Stimulated activated CD8-positive, alpha-beta memory T cell treated with anti-CD3 and anti-CD28 coated beads, Interleukin-4, amount 100 ng/mL, for 48 hours (primary cell): ENCODE measurements at regions not wholly inside any gene's neighbourhood (a gene's known extent, or its start where the extent isn't known, plus 50 kb on each side); places are given as distances from the start of the nearest gene placed in this dataset.
"Not testable (repeated sequence)": the region's sequence is repeated elsewhere in the genome, so short reads cannot be mapped to it uniquely, and the experiment has no call there.

Experiments used
- DNase-seq: peaks from one replicate; pipeline ENCODE4 v3.0.0-alpha.2; 2020

- no peak for DNase-seq
These were observed 128.4 kb downstream of the AKAP11 start for GRCh38 chr13:42400188-42400833.

- no peak for DNase-seq
These were observed 129.4 kb downstream of the AKAP11 start for GRCh38 chr13:42401376-42401775.

- peak; percentile 77 for DNase-seq
These were observed 133.9 kb downstream of the AKAP11 start for GRCh38 chr13:42405665-42406390.

DNA sequence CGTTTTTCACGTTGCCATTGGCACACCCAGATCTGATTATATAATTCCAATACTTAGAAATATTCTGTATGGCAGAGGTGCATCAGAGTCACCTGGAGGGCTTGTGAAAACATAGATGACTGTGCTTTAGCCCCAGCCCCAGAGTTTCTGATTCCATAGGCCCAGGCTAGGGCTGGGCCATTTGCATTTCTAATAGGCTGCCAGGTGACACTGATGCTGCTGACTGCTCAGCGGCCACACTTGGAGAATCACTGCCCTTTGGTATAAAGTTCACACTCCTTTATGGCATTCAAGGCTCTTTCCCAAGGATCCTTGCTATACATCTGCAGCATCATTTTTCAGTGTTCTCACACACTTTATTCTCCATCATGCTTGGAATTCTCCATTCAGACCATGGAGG is 137.1 kb downstream of the AKAP11 start:
- DNase-seq = no peak

DNA sequence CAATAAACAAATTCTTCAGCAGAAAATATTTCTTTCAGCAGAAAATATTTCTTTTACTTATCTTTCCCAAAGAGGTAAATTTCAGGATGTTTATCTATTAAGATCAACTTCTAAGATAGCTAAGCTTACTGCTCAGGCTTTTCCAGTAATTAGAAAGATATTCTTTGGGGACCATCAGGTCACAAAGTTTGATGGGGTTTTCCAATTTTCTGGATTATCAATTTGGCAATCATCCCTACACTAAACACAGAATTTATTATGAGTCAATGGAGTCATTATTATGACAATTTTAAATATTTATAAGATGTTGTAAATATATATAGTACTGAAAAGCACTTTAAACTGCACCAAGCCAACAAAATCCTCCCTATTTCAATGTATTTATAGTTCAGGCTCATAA is 137.6 kb downstream of the AKAP11 start:
- no peak for DNase-seq

- DNase-seq = no peak
These were observed 141.0 kb downstream of the AKAP11 start for GRCh38 chr13:42412812-42413483.

- no peak for DNase-seq
These were observed 141.5 kb downstream of the AKAP11 start for GRCh38 chr13:42413484-42413815.

DNA sequence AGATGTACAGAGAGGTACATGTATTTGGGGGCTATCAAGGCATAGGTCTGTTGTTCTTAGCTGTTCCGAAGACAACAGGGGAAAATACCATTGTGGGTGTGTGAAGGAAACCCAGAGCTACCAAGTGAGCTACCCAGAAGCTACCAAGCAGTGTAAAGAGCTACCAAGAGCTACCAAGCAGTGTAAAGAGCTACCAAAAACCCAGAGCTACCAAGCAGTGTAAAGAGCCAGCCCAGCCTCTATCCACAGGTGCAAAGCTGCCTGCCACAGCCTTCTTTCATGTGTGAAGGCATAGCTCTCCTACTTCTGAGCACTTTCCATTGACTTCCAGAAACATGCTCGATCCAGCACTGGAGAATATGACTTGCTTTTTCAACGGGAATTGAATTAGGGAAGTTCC is 145.7 kb downstream of the AKAP11 start:
- no peak for DNase-seq

GRCh38 chr13:42418184-42418583 is 146.2 kb downstream of the AKAP11 start:
- no peak for DNase-seq

GRCh38 chr13:42420304-42420703 is 148.4 kb downstream of the AKAP11 start:
- DNase-seq = peak; percentile 81

DNA sequence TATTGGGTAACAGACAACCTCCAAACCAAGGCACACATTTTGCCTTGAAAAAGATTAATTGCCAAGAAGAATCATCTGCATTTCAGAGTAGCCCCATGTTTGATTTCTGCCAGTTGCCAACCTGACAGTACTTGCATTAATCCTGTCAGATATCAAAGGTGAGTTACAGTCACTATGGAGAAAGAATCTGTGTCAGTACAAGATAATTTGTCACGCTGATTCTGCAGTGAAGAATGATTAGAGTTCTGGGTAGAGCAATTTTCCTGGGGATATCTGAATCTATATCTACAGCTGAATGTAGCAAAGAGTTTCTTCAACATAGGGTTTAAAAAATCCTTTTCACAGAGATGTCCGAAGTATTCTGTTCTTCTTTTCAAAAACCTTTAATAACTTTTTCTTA is 150.7 kb downstream of the AKAP11 start:
- no peak for DNase-seq

- DNase-seq = no peak
These were observed 149.8 kb upstream of the TNFSF11 start for GRCh38 chr13:42424182-42424581.

GRCh38 chr13:42445354-42445753 is 128.6 kb upstream of the TNFSF11 start:
- DNase-seq = no peak

- not testable (repeated sequence) for DNase-seq
These were observed 127.4 kb upstream of the TNFSF11 start for GRCh38 chr13:42446597-42446996.

DNA sequence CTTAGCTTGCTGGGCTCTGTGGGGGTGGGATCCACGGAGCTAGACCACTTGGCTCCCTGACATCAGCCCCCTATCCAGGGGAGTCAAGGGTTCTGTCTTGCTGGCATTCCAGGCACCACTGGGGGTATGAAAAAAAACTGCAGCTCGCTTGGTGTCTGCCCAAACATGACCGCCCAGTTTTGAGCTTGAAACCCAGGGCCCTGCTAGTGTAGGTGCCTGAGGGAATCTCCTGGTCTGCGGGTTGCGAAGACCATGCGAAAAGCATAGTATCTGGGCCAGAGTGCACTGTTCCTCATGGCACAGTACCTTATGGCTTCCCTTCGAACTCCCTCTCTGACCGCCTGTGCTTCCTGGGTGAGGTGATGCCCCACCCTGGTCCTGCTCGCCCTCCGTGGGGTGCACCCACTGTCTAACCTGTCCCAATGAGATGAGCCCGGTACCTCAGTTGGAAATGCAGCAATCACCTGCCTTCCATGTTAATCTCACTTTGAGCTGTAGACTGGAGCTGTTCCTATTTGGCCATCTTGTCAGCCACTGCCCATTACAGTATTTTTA is 120.8 kb upstream of the TNFSF11 start:
- no peak for DNase-seq

GRCh38 chr13:42454749-42455148 is 119.2 kb upstream of the TNFSF11 start:
- no peak for DNase-seq

- no peak for DNase-seq
These were observed 115.8 kb upstream of the TNFSF11 start for GRCh38 chr13:42458193-42458592.

DNA sequence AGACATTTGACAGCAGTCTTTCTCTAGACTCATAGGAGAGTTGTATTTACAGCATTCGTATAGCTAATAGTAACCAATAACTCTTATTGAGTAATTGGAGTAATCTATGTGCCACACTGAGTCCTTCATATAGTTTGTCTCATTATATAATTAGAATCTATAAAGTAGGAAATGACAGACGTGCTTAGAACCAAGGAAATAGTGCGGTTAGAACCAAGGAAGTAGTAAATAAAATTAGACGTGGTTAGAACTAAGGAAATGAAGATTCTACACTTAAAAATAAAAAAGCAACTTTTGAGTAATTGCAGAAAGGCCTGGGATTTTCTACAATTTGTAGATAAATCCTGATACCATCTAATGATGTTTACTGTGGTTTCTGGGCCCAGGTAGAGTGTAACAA is 107.8 kb upstream of the TNFSF11 start:
- no peak for DNase-seq

DNA sequence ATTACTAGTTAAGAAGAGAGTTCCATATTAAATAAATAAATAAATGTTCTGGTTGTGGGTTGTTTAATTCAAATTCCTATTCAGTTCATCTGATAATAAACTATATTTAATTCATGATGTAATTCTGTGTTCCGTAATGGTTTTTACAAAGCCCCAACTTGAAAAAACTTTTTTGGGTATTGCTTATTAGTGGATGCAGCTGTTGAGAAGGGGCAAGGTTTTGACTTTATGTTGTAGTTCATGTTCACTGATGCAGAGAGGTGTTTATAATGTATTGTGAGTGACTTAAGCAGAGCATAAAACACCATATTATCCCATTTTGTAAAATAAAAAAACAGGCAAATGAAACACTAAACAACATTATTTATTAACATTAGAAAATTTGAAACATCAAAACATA is 107.3 kb upstream of the TNFSF11 start:
- DNase-seq = no peak

DNA sequence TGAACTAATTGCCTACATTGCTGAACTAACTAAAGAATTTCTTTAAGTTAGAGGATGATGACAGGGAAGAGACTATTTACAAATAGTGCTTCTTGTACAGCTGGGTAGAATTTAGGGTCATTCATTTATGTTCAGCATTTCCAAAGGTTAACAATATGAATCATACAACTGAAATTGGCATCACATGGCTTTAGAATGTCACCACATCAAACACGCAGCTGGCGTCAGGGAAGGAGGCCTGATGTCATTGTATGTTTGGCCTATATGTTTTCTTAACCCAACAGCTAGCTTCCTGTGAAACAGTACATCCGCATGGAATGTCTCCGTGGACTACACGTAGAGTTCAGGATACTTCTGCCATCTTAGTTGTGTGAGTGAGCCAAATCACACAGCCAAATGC is 99.0 kb upstream of the TNFSF11 start:
- DNase-seq = no peak

- no peak for DNase-seq
These were observed 96.3 kb upstream of the TNFSF11 start for GRCh38 chr13:42477596-42478190.

GRCh38 chr13:42478531-42479156 is 95.3 kb upstream of the TNFSF11 start:
- DNase-seq = no peak

- no peak for DNase-seq
These were observed 89.6 kb upstream of the TNFSF11 start for GRCh38 chr13:42484386-42484785.
